ENCODE measurements at regions not wholly inside any gene's neighbourhood (a gene's known extent, or its start where the extent isn't known, plus 50 kb on each side); places are given as distances from the start of the nearest gene placed in this dataset.

DNA sequence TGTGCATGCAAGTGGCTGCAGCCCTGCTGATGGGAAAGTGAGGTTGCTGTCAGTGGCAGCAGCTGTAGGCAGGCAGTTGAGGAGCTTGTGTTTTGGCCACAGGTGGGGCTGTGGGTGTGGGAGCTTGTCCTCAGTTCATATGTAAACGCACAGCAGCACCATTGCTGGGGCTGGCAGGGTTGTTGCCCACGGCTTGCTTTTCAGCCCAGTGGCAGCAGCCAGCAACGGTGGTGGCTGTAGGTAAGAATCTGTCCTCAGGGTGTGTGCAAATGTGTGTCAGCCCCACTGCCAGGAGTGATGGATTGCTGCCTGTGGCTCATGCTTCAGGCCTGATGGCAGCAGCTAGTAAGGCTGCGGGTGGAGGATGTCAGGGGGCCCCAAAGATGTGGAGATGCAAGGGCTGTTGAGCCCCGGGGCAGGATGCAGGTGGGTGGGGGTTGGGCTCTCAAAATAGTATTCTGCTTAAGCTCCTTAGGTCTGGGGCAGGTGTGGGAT lies 141.3 kb upstream of the THUMPD2 start:
- CTCF ChIA-PET = no interaction called here
- Histone ChIP-seq H3K9me3 (ENCODE audit: control insufficient read depth, insufficient read depth, low read depth, low read length) (no peaks in the 10 kb centered on the region), H3K4me1 (ENCODE audit: control insufficient read depth, insufficient read depth, low read length) (no peaks in the 10 kb centered on the region), H3K4me3 (ENCODE audit: low read depth, low read length) (no peak overlapping the region), H3K27ac (ENCODE audit: extremely low read depth, low read depth, low read length) (no peak overlapping the region), H3K36me3 (ENCODE audit: control insufficient read depth in 2 of 2, insufficient read depth in 1 of 2, low read length in 2 of 2) (no peaks in the 10 kb centered on the region)
- POLR2A ChIA-PET = no interaction called here
- TF ChIP-seq, protein P1, sequence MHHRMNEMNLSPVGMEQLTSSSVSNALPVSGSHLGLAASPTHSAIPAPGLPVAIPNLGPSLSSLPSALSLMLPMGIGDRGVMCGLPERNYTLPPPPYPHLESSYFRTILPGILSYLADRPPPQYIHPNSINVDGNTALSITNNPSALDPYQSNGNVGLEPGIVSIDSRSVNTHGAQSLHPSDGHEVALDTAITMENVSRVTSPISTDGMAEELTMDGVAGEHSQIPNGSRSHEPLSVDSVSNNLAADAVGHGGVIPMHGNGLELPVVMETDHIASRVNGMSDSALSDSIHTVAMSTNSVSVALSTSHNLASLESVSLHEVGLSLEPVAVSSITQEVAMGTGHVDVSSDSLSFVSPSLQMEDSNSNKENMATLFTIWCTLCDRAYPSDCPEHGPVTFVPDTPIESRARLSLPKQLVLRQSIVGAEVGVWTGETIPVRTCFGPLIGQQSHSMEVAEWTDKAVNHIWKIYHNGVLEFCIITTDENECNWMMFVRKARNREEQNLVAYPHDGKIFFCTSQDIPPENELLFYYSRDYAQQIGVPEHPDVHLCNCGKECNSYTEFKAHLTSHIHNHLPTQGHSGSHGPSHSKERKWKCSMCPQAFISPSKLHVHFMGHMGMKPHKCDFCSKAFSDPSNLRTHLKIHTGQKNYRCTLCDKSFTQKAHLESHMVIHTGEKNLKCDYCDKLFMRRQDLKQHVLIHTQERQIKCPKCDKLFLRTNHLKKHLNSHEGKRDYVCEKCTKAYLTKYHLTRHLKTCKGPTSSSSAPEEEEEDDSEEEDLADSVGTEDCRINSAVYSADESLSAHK (tag by site-specific recombination; IDR thresholded peaks at IDR 0.05) = no peak
- TF ChIP-seq ZNF544 (tag by site-specific recombination; IDR thresholded peaks at IDR 0.05) (no peak), HOXA7 (CRISPR knock-in tag; IDR thresholded peaks at IDR 0.05; ENCODE audit: borderline replicate concordance) (no peak)

DNA sequence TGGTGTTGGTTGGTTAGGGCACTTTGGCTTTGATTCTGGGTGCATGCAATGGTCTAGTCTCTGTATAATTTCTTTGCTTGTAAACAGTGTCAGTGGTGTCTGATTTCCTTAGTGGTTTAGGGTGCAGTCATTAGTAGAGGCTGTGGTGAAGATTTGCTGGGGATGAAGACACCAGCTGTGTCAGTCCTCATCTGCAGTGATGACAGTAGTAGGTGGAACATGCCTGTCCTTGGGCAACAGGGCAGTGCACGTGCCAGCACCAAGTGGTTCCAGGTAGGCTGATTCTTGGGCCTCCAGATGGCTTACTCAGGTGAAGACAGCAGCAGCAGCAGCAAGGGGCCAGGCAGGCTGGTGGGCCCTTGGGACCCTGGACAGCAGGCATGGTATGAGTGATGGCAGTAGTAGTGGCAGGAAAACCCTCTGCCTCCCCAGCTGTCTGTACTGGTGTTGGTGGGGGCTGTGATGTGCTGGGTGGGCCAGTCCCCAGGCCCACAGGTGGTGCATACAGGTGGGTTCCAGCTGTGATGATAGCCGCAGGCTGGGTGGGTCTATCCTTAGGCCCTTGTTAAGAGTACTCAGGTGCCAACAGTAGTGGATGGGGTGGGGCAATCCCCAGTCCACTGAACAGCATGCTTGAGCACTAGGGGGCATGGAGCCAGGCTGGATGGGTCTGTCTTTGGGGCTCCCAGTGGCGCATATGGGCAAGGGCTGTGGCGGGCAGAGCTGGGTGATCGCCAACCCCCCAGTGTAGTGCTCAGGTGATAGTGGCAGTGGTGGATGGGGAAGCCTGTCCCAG lies 140.7 kb upstream of the THUMPD2 start:
- H3K9me3 ChIP-seq (ENCODE audit: control insufficient read depth, insufficient read depth, low read depth, low read length) = no peaks in the 10 kb centered on the region
- POLR2A ChIA-PET = no interaction called here
- TF ChIP-seq, protein P2, sequence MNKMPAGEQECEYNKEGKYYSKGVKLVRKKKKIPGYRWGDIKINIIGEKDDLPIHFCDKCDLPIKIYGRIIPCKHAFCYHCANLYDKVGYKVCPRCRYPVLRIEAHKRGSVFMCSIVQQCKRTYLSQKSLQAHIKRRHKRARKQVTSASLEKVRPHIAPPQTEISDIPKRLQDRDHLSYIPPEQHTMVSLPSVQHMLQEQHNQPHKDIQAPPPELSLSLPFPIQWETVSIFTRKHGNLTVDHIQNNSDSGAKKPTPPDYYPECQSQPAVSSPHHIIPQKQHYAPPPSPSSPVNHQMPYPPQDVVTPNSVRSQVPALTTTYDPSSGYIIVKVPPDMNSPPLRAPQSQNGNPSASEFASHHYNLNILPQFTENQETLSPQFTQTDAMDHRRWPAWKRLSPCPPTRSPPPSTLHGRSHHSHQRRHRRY (tag by site-specific recombination; IDR thresholded peaks at IDR 0.05) = no peak
- TF ChIP-seq KLF7 (tag by site-specific recombination; IDR thresholded peaks at IDR 0.05; ENCODE audit: borderline replicate concordance) (no peak), ZNF791 (tag by site-specific recombination; IDR thresholded peaks at IDR 0.05) (no peak), FEZF1 (tag by site-specific recombination; IDR thresholded peaks at IDR 0.05) (no peak), HOXA7 (CRISPR knock-in tag; IDR thresholded peaks at IDR 0.05; ENCODE audit: borderline replicate concordance) (no peak), ZXDB (tag by site-specific recombination; IDR thresholded peaks at IDR 0.05) (no peak), ZNF629 (tag by site-specific recombination; IDR thresholded peaks at IDR 0.05) (no peak), OSR2 (tag by site-specific recombination; IDR thresholded peaks at IDR 0.05) (no peak)
- TF ChIP-seq, protein P3, sequence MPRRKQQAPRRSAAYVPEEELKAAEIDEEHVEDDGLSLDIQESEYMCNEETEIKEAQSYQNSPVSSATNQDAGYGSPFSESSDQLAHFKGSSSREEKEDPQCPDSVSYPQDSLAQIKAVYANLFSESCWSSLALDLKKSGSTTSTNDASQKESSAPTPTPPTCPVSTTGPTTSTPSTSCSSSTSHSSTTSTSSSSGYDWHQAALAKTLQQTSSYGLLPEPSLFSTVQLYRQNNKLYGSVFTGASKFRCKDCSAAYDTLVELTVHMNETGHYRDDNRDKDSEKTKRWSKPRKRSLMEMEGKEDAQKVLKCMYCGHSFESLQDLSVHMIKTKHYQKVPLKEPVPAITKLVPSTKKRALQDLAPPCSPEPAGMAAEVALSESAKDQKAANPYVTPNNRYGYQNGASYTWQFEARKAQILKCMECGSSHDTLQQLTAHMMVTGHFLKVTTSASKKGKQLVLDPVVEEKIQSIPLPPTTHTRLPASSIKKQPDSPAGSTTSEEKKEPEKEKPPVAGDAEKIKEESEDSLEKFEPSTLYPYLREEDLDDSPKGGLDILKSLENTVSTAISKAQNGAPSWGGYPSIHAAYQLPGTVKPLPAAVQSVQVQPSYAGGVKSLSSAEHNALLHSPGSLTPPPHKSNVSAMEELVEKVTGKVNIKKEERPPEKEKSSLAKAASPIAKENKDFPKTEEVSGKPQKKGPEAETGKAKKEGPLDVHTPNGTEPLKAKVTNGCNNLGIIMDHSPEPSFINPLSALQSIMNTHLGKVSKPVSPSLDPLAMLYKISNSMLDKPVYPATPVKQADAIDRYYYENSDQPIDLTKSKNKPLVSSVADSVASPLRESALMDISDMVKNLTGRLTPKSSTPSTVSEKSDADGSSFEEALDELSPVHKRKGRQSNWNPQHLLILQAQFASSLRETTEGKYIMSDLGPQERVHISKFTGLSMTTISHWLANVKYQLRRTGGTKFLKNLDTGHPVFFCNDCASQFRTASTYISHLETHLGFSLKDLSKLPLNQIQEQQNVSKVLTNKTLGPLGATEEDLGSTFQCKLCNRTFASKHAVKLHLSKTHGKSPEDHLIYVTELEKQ (tag by site-specific recombination; IDR thresholded peaks at IDR 0.05; ENCODE audit: borderline replicate concordance) = no peak
- H3K4me3 ChIP-seq (ENCODE audit: low read depth, low read length) = no peak overlapping the region
- H3K36me3 ChIP-seq (ENCODE audit: control insufficient read depth in 2 of 2, insufficient read depth in 1 of 2, low read length in 2 of 2) = no peaks in the 10 kb centered on the region
- CTCF ChIA-PET = no interaction called here
- H3K27ac ChIP-seq (ENCODE audit: extremely low read depth, low read depth, low read length) = no peak overlapping the region
- no peaks in the 10 kb centered on the region for H3K4me1 ChIP-seq (ENCODE audit: control insufficient read depth, insufficient read depth, low read length)

DNA sequence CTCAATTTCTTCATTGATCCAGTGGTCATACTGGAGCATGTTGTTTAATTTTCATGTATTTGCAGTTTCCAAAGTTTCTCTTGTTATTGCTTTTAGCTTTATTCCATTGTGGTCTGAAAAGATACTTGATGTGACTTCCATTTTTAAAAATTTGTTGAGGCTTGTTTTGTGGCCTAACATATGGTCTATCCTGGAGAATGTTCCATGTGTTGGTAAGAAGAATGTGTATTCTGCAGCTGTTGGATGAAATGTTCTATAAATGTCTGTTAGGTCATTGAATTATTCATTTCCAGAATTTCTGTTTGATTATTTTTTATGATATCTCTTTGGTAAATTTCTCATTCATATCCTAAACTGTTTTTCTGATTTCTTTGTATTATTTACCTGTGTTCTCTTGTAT lies 139.8 kb upstream of the THUMPD2 start:
- no peaks in the 10 kb centered on the region for H3K36me3 ChIP-seq (ENCODE audit: control insufficient read depth in 2 of 2, insufficient read depth in 1 of 2, low read length in 2 of 2)
- no peak overlapping the region for H3K4me3 ChIP-seq (ENCODE audit: low read depth, low read length)
- H3K9me3 ChIP-seq (ENCODE audit: control insufficient read depth, insufficient read depth, low read depth, low read length) = no peaks in the 10 kb centered on the region
- no peaks in the 10 kb centered on the region for H3K4me1 ChIP-seq (ENCODE audit: control insufficient read depth, insufficient read depth, low read length)
- ChIA-PET POLR2A (no interaction called here), CTCF (interaction anchor here (1.0 kb wide), 1 partner anchor 1478 kb away, joined by 3 read pairs; no protein-coding TSS in a partner anchor)
- H3K27ac ChIP-seq (ENCODE audit: extremely low read depth, low read depth, low read length) = no peak overlapping the region
- TF ChIP-seq EGR2 (tag by site-specific recombination; IDR thresholded peaks at IDR 0.05; ENCODE audit: low read depth) (no peak), ZFP69B (tag by site-specific recombination; IDR thresholded peaks at IDR 0.05) (no peak), ZNF585B (tag by site-specific recombination; IDR thresholded peaks at IDR 0.05) (no peak), ZNF146 (tag by site-specific recombination; IDR thresholded peaks at IDR 0.05) (no peak), RBAK (tag by site-specific recombination; IDR thresholded peaks at IDR 0.05) (no peak), ZNF610 (tag by site-specific recombination; IDR thresholded peaks at IDR 0.05; ENCODE audit: borderline replicate concordance) (no peak), ZBTB17 (tag by site-specific recombination; IDR thresholded peaks at IDR 0.05) (no peak), GLIS2 (tag by site-specific recombination; IDR thresholded peaks at IDR 0.05) (no peak), ZNF792 (tag by site-specific recombination; IDR thresholded peaks at IDR 0.05) (no peak), SCRT2 (tag by site-specific recombination; IDR thresholded peaks at IDR 0.05) (no peak), ZBTB21 (tag by site-specific recombination; IDR thresholded peaks at IDR 0.05) (no peak), KLF16 (tag by site-specific recombination; IDR thresholded peaks at IDR 0.05) (no peak), SETDB1 (IDR thresholded peaks at IDR 0.05; ENCODE audit: insufficient read length, low read length) (no peak), ZNF707 (tag by site-specific recombination; IDR thresholded peaks at IDR 0.05) (no peak), ZBTB7A (tag by site-specific recombination; IDR thresholded peaks at IDR 0.05; ENCODE audit: low read depth) (no peak), ZNF350 (tag by site-specific recombination; IDR thresholded peaks at IDR 0.05) (no peak)
